H9 (cell line): ENCODE measurements at regions not wholly inside any gene's neighbourhood (a gene's known extent, or its start where the extent isn't known, plus 50 kb on each side); places are given as distances from the start of the nearest gene placed in this dataset.

ENCODE experiments used
- DNase-seq: peaks from one replicate; pipeline ENCODE4 v3.0.0-alpha.2; 2017
- H2AFZ ChIP-seq: one replicate; pipeline ENCODE4 v1.6.1; 2013; ENCODE audit warnings: mild to moderate bottlenecking, low read length, control low read depth, moderate library complexity
- H2AK5ac ChIP-seq: 2 replicates; pipeline ENCODE4 v1.6.1; 2013; ENCODE audit warnings: low read length, control low read depth, mixed read lengths; ENCODE audit not compliant: insufficient read length
- H2BK120ac ChIP-seq: one replicate; pipeline ENCODE4 v1.6.1; 2013; ENCODE audit warnings: low read depth, mild to moderate bottlenecking, low read length, control low read depth, inconsistent platforms; ENCODE audit not compliant: poor library complexity, severe bottlenecking
- H2BK12ac ChIP-seq: 2 replicates; pipeline ENCODE4 v1.6.1; 2013; ENCODE audit warnings: low read length, control low read depth, mixed read lengths, low read depth; ENCODE audit not compliant: insufficient read length
- H2BK15ac ChIP-seq: 2 replicates; pipeline ENCODE4 v1.6.1; 2013; ENCODE audit warnings: low read depth, low read length, control low read depth
- H2BK20ac ChIP-seq: one replicate; pipeline ENCODE4 v1.6.1; 2013; ENCODE audit warnings: low read depth, mild to moderate bottlenecking, low read length, control low read depth, inconsistent platforms; ENCODE audit not compliant: poor library complexity, severe bottlenecking
- H2BK5ac ChIP-seq: 2 replicates; pipeline ENCODE4 v1.6.1; 2013; ENCODE audit warnings: low read length, control low read depth, mixed read lengths; ENCODE audit not compliant: insufficient read length
- H3K14ac ChIP-seq: 2 replicates; pipeline ENCODE4 v1.6.1; 2013; ENCODE audit warnings: low read length, control low read depth; ENCODE audit not compliant: insufficient read depth
- H3K18ac ChIP-seq: 2 replicates; pipeline ENCODE4 v1.6.1; 2013; ENCODE audit warnings: low read depth, mild to moderate bottlenecking, mixed read lengths, low read length, control low read depth; ENCODE audit not compliant: insufficient read length
- H3K23ac ChIP-seq: 2 replicates; pipeline ENCODE4 v1.6.1; 2013; ENCODE audit warnings: low read length, control low read depth, mixed read lengths, low read depth; ENCODE audit not compliant: insufficient read length
- H3K23me2 ChIP-seq: 2 replicates; pipeline ENCODE4 v1.6.1; 2013; ENCODE audit warnings: low read depth, mild to moderate bottlenecking, mixed read lengths, low read length, control low read depth; ENCODE audit not compliant: insufficient read length, poor library complexity, severe bottlenecking
- H3K27ac ChIP-seq: 2 replicates; pipeline ENCODE4 v1.5.1; 2013; ENCODE audit warnings: low read length, control low read depth, mixed read lengths, low read depth; ENCODE audit not compliant: insufficient read length
- H3K27me3 ChIP-seq: 2 replicates; pipeline ENCODE4 v1.6.1; 2013; ENCODE audit warnings: low read length, control low read depth, inconsistent platforms; ENCODE audit not compliant: insufficient read depth
- H3K4ac ChIP-seq: 2 replicates; pipeline ENCODE4 v1.6.1; 2013; ENCODE audit warnings: low read depth, mild to moderate bottlenecking, control low read depth, inconsistent platforms, low read length, moderate library complexity
- H3K4me1 ChIP-seq: 2 replicates; pipeline ENCODE4 v1.6.1; 2013; ENCODE audit warnings: low read length, control low read depth, inconsistent platforms; ENCODE audit not compliant: insufficient read depth
- H3K4me2 ChIP-seq: 2 replicates; pipeline ENCODE4 v1.6.1; 2013; ENCODE audit warnings: low read length, control low read depth, mixed read lengths; ENCODE audit not compliant: insufficient read length, insufficient read depth
- H3K56ac ChIP-seq: 2 replicates; pipeline ENCODE4 v1.6.1; 2013; ENCODE audit warnings: low read depth, mild to moderate bottlenecking, mixed read lengths, low read length, control low read depth; ENCODE audit not compliant: insufficient read length
- H3K79me1 ChIP-seq: 2 replicates; pipeline ENCODE4 v1.6.1; 2013; ENCODE audit warnings: low read depth, mild to moderate bottlenecking, moderate library complexity, low read length, control low read depth, inconsistent platforms; ENCODE audit not compliant: insufficient read depth, poor library complexity, severe bottlenecking
- H3K79me2 ChIP-seq: 2 replicates; pipeline ENCODE4 v1.6.1; 2013; ENCODE audit warnings: low read length, control low read depth, inconsistent platforms; ENCODE audit not compliant: insufficient read depth
- H3K9ac ChIP-seq: 2 replicates; pipeline ENCODE4 v1.6.1; 2013; ENCODE audit warnings: low read length, control low read depth, mixed read lengths; ENCODE audit not compliant: insufficient read length; ENCODE audit errors: extremely low read depth
- H3K9me3 ChIP-seq: one replicate; pipeline ENCODE4 v1.6.1; 2013; ENCODE audit warnings: low read depth, low read length, inconsistent platforms; ENCODE audit not compliant: control insufficient read depth
- H3T11ph ChIP-seq: one replicate; pipeline ENCODE4 v1.6.1; 2013; ENCODE audit warnings: mild to moderate bottlenecking, low read length, control low read depth, inconsistent platforms
- H4K20me1 ChIP-seq: one replicate; pipeline ENCODE4 v1.6.1; 2013; ENCODE audit not compliant: control insufficient read depth, insufficient read length, insufficient read depth
- H4K5ac ChIP-seq: 2 replicates; pipeline ENCODE4 v1.6.1; 2013; ENCODE audit warnings: low read depth, mild to moderate bottlenecking, mixed read lengths, low read length, control low read depth; ENCODE audit not compliant: insufficient read length
- H4K8ac ChIP-seq: replicated peaks from 2 replicates; pipeline ENCODE4 v1.6.1; 2013; ENCODE audit warnings: low read length, control low read depth, mixed read lengths, low read depth; ENCODE audit not compliant: insufficient read length
- H4K91ac ChIP-seq: 2 replicates; pipeline ENCODE4 v1.6.1; 2013; ENCODE audit warnings: low read depth, mild to moderate bottlenecking, moderate library complexity, mixed read lengths, low read length, control low read depth; ENCODE audit not compliant: insufficient read length
- H3K27ac Mint-ChIP-seq, 3 experiments: 2 replicates in 2 of 3; 3 replicates in 1 of 3; pipeline ENCODE4 v1.8.0; 2020 to 2021; ENCODE audit warnings: mixed read lengths in 3 of 3, mild to moderate bottlenecking in 1 of 3, moderate library complexity in 1 of 3
- H3K27me3 Mint-ChIP-seq: 2 replicates; pipeline ENCODE4 v1.8.0; 2021; ENCODE audit warnings: low read depth, mild to moderate bottlenecking, moderate library complexity, mixed read lengths
- H3K36me3 Mint-ChIP-seq, 3 experiments: 2 replicates in 2 of 3; 3 replicates in 1 of 3; pipeline ENCODE4 v1.8.0; 2020 to 2021; ENCODE audit warnings: low read depth in 3 of 3, mixed read lengths in 3 of 3; ENCODE audit not compliant: insufficient read depth in 1 of 3
- H3K4me1 Mint-ChIP-seq, 2 experiments: 2 replicates each; pipeline ENCODE4 v1.8.0; 2020; ENCODE audit warnings: mixed read lengths in 2 of 2
- H3K4me3 Mint-ChIP-seq, 2 experiments: 2 replicates in 1 of 2; 3 replicates in 1 of 2; pipeline ENCODE4 v1.8.0; 2020 to 2021; ENCODE audit warnings: mild to moderate bottlenecking in 2 of 2, mixed read lengths in 2 of 2, moderate library complexity in 1 of 2
- H3K9me3 Mint-ChIP-seq, 2 experiments: 2 replicates in 1 of 2; 3 replicates in 1 of 2; pipeline ENCODE4 v1.8.0; 2020; ENCODE audit warnings: mild to moderate bottlenecking in 2 of 2, mixed read lengths in 2 of 2, moderate library complexity in 1 of 2
- CTCF ChIP-seq: fragments of 200-600 bp; sonication (generic); conservative IDR thresholded peaks from 3 replicates; pipeline ENCODE4 v1.8.0; 2021; ENCODE audit warnings: antibody characterized with exemption, mild to moderate bottlenecking
- WGBS: extraction: QIAGEN DNeasy Blood & Tissue Kit; methylation state at CpG from one replicate; pipeline ENCODE4 v1.1.7; 2013; ENCODE audit warnings: missing lambda C conversion rate, low lambda C conversion rate, mixed read lengths; ENCODE audit not compliant: insufficient read length; ENCODE audit errors: extremely low coverage; 5-methylcytosine and 5-hydroxymethylcytosine counted together

GRCh38 chr14:87698481-87698880 lies 294.5 kb downstream of the GALC start:
- H2BK120ac ChIP-seq = no peak overlapping the region
- H3K4me2 ChIP-seq = no peak overlapping the region
- H3K4ac ChIP-seq = no peak overlapping the region
- H2BK20ac ChIP-seq = no peak overlapping the region
- no peak overlapping the region for H3K18ac ChIP-seq
- H3K27me3 ChIP-seq = no peaks in the 10 kb centered on the region
- no peaks in the 10 kb centered on the region for H3K9me3 ChIP-seq
- H4K8ac ChIP-seq = no peak overlapping the region
- no peak overlapping the region for H3K4me3 Mint-ChIP-seq
- H3K9ac ChIP-seq = no peak overlapping the region
- no peaks in the 10 kb centered on the region for H3K79me2 ChIP-seq
- H2AK5ac ChIP-seq = no peak overlapping the region
- H2AFZ ChIP-seq = no peak overlapping the region
- DNase-seq = no peak
- H3T11ph ChIP-seq = no peak overlapping the region
- H3K27ac ChIP-seq = no peak overlapping the region
- no CpG with 5 or more reads among the region's 3 CpGs for WGBS
- H3K23me2 ChIP-seq = no peaks in the 10 kb centered on the region
- no peaks in the 10 kb centered on the region for H3K4me1 ChIP-seq
- no peak overlapping the region for H2BK5ac ChIP-seq
- H2BK15ac ChIP-seq = no peak overlapping the region
- H4K91ac ChIP-seq = no peak overlapping the region
- no peaks in the 10 kb centered on the region for H3K36me3 Mint-ChIP-seq
- H3K4me1 Mint-ChIP-seq = no peaks in the 10 kb centered on the region
- no peak overlapping the region for H2BK12ac ChIP-seq
- TF ChIP-seq CTCF = no peak
- H3K27me3 Mint-ChIP-seq = no peaks in the 10 kb centered on the region
- H3K79me1 ChIP-seq = no peaks in the 10 kb centered on the region
- no peak overlapping the region for H3K14ac ChIP-seq
- H3K27ac Mint-ChIP-seq = no peak overlapping the region; a peak in 1 of 7 replicates
- no peaks in the 10 kb centered on the region for H4K20me1 ChIP-seq
- H3K23ac ChIP-seq = no peak overlapping the region
- no peaks in the 10 kb centered on the region for H3K9me3 Mint-ChIP-seq
- no peak overlapping the region for H4K5ac ChIP-seq
- no peak overlapping the region for H3K56ac ChIP-seq
